AG08396 (cell line): ENCODE measurements at regions not wholly inside any gene's neighbourhood (a gene's known extent, or its start where the extent isn't known, plus 50 kb on each side); places are given as distances from the start of the nearest gene placed in this dataset.
"Not testable (repeated sequence)": the region's sequence is repeated elsewhere in the genome, so short reads cannot be mapped to it uniquely, and the experiment has no call there.

Experiments used
- DNase-seq: peaks from one replicate; pipeline ENCODE4 v3.0.0; 2012; ENCODE audit warnings: low spot score, mixed read lengths

DNA sequence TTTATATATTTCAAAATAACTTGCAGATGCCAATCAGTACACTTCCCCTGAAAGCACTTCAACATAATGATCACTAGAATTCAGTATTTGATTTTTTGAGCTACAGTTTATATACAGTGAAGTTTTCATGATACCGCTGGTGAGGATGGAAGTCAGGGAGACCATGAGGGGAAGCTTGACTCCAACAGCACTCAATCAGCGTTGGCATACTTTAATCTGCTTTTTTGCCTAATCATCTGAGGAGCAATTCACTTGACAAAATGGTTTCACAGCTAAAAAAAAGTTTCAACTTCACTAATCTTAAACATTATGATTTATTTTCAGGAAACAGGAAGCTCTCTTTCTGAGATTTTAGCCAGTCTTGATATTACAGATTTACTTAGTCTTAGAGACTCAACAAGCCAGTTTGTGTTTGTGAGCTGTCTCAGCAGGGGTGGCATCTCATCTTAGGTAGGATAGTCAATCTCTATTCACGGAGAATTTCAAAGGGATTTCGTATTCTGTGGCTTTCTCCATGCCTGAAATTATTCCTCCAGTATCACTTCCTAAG is 111.4 kb upstream of the ARRDC3 start:
- DNase-seq = no peak

DNA sequence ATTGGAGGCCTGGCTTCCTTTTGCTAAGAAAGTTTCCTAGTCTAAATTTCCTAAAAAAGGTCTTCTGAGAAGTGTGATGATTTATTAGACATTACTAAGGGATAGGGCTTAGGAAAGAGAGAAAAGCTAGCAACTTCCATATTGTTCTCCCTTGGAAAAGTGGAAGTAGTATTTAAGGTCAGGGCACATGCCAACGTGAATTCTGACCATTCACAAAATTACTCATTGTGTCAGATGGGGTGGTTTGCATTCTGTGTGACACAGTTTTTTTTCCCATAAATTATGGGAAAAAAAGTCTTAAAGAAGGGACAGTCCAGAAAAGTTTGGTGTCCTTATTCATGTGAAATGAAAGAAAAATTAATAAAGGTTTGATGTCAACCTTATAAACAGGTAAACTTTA is 110.0 kb upstream of the ARRDC3 start:
- DNase-seq = no peak

DNA sequence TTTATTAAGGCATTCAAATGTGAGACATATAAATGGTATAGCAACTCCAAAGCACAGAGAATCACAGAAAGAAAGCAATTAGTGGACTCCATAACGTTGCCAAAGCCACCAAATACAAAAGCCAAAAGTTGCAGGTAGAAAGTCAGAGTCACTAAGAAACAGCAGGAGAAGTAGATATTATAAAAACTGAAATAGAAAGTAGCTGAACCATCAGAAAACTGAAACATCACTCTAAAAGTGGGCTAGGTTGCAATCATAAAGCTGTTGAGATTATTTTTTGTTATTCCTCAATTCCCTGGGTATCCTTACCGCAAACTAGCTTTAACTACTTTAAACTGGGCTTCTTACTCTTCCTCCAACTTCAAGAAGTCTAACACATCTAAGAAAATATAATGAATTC is 108.1 kb upstream of the ARRDC3 start:
- no peak for DNase-seq

DNA sequence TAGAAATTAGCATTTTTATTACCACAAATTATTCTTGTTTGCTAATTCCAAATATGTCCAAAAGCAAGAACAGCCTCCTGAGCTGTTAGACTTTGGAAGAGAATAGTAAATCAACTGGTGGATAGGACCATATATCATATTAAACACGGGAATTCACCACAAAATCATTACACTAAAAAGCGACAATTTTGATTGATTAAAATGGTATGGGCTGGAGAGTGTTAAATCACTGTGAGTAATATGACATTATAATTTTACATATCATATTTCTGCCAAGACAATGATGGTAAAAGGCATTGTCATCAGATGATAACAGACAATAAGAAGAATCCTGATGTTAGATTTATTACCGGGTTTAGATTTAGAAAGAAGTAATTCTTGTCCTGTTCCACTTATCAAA is 107.2 kb upstream of the ARRDC3 start:
- DNase-seq = no peak

DNA sequence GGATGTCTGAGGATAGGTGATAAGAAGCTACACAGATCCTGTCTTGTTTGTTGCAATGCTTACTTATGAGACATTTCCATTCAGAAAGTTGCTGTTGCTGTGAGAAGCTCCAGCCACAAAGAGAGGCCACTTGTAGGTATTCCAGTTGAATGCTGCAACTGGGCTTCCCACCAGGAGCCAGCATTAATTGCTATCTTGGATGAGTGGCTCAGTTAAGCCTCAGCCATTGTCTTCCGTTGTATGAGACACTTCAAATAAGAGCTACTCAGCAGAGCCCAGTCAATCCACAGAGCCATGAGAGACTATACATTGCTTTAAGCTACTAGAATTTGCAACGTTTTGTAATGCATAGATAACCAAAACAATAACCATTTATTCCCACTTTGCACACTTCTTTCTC is 104.3 kb upstream of the ARRDC3 start:
- no peak for DNase-seq

- DNase-seq = no peak
Measured at GRCh38 chr5:91486638-91487037, 103.5 kb upstream of the ARRDC3 start.

DNA sequence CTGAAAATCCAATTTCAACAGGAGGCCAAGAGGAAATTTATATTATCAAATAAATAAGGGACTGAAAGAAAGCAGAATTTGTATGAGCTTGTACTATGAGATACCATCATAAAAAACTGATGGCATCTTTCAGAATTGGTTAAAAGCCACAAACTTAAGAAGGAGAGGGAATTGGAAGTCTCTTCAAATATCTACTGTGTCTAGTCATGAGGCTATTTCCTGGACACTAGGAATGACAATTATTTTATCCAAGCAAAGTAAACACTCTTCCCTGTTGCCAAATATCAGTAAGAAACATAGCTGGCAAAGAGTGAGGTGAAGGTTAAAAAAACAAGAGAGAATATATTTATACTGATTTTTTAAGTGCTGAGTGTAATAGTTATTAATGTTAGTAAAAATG is 101.5 kb upstream of the ARRDC3 start:
- no peak for DNase-seq

DNA sequence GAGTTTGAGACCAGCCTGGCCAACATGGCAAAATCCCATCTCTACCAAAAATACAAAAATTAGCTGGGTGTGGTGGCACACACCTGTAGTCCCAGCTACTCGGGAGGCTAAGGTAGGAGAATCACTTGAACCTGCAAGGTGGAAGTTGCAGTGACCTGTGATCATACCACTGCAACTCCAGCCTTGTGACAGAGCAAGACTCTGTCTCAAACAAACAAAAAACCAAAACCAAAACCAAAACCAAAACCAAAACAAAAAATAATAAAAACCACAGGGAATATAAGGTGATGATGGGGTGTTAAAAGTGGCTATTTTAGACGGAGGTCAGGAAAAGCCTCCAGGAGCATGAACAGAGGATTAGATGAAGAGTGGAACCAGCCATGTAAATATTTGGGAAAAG is 96.3 kb upstream of the ARRDC3 start:
- not testable (repeated sequence) for DNase-seq

DNA sequence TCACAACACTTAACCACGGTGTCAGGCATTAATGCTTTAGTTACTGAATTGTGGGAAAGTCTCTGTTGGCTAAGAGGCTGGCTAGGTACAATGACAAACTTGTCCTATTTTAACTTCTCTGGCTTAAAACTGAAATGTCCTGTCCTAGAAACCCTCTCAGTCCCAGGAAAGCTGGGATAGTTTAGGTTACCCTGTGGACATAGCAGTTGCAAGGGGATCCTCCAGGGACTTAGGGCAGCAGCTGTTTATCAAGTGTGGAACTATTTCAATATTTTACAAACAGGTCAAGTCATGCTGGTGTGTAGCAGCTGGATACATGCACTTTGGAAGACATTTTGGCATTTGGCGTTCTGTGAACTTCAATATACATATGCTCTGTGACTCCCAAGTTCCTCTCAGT is 95.0 kb upstream of the ARRDC3 start:
- no peak for DNase-seq

DNA sequence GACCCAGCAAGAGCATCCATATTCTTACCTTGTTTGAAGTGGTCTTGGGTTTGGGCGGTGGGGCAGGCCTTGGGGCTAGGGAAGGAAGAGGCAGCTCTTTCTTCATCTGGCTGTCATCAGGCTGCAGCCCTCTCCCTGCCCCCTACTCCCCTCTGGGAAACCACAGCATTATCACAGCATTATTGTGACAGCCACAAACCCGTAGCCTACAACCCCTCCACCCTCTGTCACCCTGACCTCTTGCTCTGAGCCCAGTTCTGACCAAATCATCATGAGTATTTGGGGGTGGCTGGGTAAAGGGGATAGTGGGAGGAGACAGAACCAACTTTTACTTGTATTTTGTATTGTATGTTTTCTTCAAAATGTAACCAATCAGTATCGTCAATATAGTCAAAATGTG is 94.3 kb upstream of the ARRDC3 start:
- no peak for DNase-seq

DNA sequence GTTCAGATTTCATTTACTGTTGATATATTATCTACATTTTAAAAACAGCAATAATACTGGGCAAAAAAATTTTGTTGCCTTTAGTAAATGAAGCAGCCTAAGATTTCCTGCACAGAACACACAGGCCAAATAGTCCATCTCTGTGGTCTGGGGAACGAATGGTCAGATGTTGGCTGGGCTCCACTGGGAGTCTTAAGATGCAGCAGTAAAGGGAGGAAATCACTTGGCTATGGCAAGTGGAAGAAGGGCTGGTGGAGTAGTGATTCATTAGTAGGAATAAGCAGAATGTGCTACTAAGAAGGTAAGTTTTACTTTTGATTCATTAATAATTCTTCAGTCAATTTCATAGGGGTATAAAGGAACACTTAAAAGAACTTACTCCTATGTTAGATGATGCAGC is 91.1 kb upstream of the ARRDC3 start:
- no peak for DNase-seq

- no peak for DNase-seq
Measured at GRCh38 chr5:91472631-91473030, 89.5 kb upstream of the ARRDC3 start.

DNA sequence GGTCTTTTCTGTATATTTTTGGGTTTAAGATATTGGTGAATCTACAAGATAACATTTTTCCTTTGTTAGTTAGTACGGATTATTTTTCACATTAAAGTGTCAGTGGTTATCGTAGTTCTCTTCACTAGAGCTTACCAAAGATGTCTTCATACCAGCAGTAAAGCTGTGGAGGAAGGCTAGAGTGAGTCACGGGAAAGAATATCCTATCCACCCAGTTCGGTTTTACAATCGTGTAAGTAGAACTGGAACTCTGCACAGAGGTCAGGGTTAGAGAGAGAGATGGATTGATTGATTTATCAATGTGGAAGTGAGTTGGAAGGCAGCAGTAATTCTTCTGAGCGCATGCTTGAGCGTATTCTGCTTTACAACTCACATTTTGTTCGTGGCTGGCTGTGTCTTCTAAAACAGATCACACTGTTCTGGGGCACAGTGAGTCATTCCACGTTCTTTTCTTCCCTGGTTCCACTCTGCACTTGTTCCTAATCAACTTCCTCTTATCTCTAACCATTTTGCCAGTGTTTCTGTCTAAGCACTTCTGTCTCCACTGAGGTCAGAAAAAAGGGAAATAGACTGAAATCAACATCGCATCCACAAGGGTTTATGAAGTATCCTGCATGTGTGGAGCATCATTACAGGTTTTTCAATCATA is 86.5 kb upstream of the ARRDC3 start:
- no peak for DNase-seq

DNA sequence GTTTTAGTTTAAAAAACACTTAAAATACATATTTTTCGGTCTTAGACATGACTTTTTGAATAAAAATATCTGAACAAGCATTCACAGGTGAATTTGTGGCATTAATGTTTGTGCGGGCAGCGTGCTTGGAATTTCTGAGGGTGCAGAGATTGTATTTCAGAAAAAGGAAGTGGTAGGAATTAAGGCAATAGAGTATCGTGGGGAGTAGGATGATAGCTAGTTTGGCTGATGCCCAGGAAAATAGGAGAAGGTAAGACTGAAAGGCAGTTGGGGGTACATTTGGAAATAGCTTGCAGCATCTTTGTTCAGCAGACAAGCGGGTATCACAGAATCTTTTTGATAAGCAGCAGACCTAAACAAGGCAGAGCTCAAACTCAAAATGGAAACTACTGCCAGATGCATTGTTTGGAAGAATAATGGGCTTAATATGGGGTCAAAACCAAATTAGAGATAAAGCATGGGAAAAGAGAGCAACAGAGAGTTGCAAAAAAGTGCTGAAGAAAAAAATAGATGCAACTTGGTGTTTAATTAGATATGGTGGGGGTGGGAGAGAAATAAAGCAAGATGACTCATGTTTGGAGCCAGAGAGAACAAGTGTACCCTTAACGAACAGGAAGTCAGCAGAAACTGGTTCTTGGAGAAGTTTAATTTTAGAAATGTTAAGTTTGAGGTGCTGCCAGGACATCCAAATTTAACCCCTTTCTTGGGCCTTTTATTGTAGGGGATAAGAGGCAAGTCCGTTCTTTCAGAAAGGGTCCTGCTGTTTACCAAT is 85.7 kb upstream of the ARRDC3 start:
- DNase-seq = no peak

DNA sequence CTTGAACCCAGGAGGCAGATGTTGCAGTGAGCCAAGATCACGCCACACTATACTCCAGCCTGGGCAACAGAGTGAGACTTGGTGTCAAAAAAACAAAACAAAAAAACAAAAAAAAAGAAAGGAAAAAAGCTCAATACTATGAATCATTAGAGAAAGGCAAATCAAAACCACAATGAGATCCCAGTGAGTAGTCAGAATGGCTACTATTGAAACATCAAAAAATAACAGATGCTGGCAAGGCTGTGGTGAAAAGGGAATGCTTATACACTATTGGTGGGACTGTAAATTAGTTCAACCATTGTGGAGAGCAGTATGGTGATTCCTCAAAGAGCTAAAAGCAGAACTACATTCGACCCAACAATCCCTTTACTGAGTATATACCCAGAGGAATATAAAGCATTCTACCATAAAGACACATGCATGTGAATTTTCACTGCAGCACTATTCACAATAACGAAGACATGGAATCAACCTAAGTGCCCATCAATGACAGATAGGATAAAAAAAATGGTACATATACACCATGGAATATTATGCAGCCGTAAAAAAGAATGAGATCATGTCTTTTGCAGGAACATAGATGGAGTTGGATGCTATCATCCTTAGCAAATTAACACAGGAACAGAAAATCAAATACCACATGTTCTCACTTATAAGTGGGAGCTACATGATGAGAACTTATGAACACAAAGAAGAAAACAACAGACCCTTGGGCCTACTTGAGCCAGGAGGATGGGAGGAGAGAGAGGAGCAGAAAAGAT is 81.9 kb upstream of the ARRDC3 start:
- no peak for DNase-seq

DNA sequence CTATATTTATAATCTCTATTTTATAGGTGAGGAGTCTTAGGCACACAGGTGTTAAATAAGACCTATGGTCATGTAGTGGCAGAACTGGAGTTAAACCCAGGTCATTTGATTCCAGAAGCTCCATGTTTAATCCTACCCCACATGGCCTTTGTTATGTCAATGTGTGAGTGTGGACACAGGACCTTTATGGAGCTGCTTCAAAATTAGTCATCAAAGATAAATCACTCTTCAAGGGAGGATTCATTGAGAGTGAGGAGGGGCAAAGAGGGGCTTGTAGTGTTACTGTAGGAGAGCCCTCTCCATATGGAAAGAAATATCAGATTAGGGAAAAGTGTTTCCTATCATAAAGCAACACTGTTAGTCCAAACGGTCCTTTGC is 74.6 kb upstream of the ARRDC3 start:
- no peak for DNase-seq

GRCh38 chr5:91456928-91457680 is 74.0 kb upstream of the ARRDC3 start:
- DNase-seq = no peak

- no peak for DNase-seq
Measured at GRCh38 chr5:91449083-91449482, 66.0 kb upstream of the ARRDC3 start.

- not testable (repeated sequence) for DNase-seq
Measured at GRCh38 chr5:91448079-91448478, 65.0 kb upstream of the ARRDC3 start.

GRCh38 chr5:91446880-91447279 is 63.8 kb upstream of the ARRDC3 start:
- not testable (repeated sequence) for DNase-seq

DNA sequence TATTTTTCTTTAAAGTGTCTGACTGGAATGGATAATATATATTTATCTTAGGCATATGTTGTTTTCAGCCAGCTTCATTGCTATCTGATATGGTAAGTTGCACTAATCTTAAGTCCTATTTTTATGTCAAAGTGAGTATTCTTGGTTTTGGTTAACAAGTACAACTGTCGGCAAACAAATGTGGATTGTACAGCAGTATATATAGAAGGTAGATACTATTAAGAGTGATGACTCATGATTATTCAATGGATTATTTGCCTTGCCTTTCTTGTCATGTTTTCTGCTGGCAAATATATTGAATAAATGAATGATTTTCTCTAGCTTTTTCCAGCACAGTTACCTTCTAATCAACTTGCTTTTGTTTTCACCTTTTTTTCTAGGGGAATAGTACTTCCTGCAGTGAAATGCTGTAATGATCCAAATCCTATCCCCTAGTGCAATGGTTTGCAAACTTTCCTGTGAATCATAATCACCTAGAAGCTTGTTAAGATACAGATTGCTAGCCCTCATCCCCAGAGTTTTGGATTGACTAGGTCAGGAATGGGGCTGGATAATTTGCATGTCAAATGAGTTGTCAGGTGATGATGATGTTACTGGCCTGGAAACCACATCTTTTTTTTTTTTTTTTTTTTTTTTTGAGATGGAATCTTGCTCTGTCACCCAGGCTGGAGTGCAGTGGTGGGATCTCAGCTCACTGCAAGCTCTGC is 60.8 kb upstream of the ARRDC3 start:
- no peak for DNase-seq

DNA sequence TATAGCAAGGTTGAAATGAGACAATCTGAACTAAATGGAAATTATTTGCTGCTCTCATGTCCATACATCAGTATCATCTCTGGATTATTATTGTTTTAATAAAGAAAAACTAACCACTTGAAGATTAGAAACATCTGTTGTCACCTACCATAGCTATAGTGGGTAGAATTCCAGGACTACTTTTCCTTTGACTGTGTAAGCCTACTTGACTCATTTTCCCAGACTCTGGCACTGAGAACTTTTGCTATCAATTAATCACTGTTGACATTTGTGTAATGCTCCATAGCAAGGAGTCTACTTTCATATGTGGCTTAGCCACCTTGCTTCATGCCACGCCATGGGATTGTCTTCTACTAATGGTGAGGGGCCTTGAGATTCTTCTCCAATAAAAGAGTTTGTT is 59.9 kb upstream of the ARRDC3 start:
- peak; percentile 35 for DNase-seq
